Gastroesophageal sphincter (tissue), 4 donors: ENCODE measurements at regions not wholly inside any gene's neighbourhood (a gene's known extent, or its start where the extent isn't known, plus 50 kb on each side); places are given as distances from the start of the nearest gene placed in this dataset.

Experiments used
- ATAC-seq: fragments of 150-250 bp; one replicate; pipeline ENCODE4 v1.9.1; 2016; ENCODE audit warnings: mild to moderate bottlenecking, moderate library complexity
- H3K27ac ChIP-seq, 4 donors: fragments of 200-600 bp; sonication (generic) in 3 of 4; 1 replicate in 3 of 4; 2 replicates in 1 of 4; pipeline ENCODE4 v1.5.1; 2016 to 2019
- H3K27me3 ChIP-seq: fragments of 200-600 bp; sonication (generic); one replicate; pipeline ENCODE4 v1.5.1; 2019
- H3K36me3 ChIP-seq, 2 donors: fragments of 200-600 bp; sonication (generic); one replicate each; pipeline ENCODE4 v1.5.1; 2019; ENCODE audit warnings: control low read depth in 1 of 2
- H3K4me1 ChIP-seq, 3 donors: fragments of 200-600 bp; sonication (generic); 1 replicate in 2 of 3; 2 replicates in 1 of 3; pipeline ENCODE4 v1.5.1; 2016 to 2019; ENCODE audit warnings: control low read depth in 2 of 3
- H3K4me3 ChIP-seq, 2 donors: fragments of 200-600 bp; sonication (generic); one replicate each; pipeline ENCODE4 v1.5.1; 2019; ENCODE audit warnings: mild to moderate bottlenecking in 1 of 2, moderate library complexity in 1 of 2
- H3K9me3 ChIP-seq, 3 donors: fragments of 200-600 bp; sonication (generic); one replicate each; pipeline ENCODE4 v1.5.1; 2017 to 2019; ENCODE audit warnings: control low read depth in 2 of 3
- CTCF ChIP-seq, 4 experiments: fragments of 200-600 bp in 2 of 4; fragments of 450-650 bp in 2 of 4; sonication (generic) in 1 of 4; IDR thresholded peaks; one replicate each; pipeline ENCODE4 v1.5.1; 2017 to 2019; ENCODE audit warnings: antibody characterized with exemption in 4 of 4, mild to moderate bottlenecking in 2 of 4, moderate library complexity in 2 of 4
- EP300 ChIP-seq: sonication (generic); formaldehyde crosslinking; IDR thresholded peaks from one replicate; pipeline ENCODE4 v1.6.1; 2017; ENCODE audit warnings: antibody characterized with exemption, mild to moderate bottlenecking
- POLR2A ChIP-seq, 2 donors: fragments of 450-650 bp; IDR thresholded peaks; one replicate each; pipeline ENCODE4 v1.6.1; 2017; ENCODE audit warnings: antibody characterized with exemption in 2 of 2, mild to moderate bottlenecking in 2 of 2, moderate library complexity in 1 of 2
- POLR2AphosphoS5 ChIP-seq: sonication (generic); formaldehyde crosslinking; IDR thresholded peaks from one replicate; pipeline ENCODE4 v1.6.1; 2017; ENCODE audit warnings: antibody characterized with exemption
- WGBS, 2 donors: methylation state at CpG; one replicate each; pipeline ENCODE4 v1.1.5; 2018; ENCODE audit warnings: low coverage in 1 of 2; 5-methylcytosine and 5-hydroxymethylcytosine counted together

- Histone ChIP-seq H3K36me3 (no peaks in the 10 kb centered on the region), H3K27me3 (no peaks in the 10 kb centered on the region), H3K4me3 (no peak overlapping the region), H3K9me3 (no peaks in the 10 kb centered on the region), H3K27ac (no peak overlapping the region), H3K4me1 (no peaks in the 10 kb centered on the region)
- TF ChIP-seq EP300 (no peak), POLR2A (IDR thresholded peaks at IDR 0.05) (no peak), CTCF (IDR thresholded peaks at IDR 0.05) (no peak), POLR2AphosphoS5 (no peak)
- WGBS, 2 donors, result 73% methylated on average over 1 of the region's 1 CpG; no CpG with 5 or more reads in 1 of the 2 donors
- ATAC-seq, result no peak
These were observed 598.4 kb upstream of the SOX9 start for GRCh38 chr17:71522383-71522782.

GRCh38 chr17:71527311-71527710, 593.5 kb upstream of the SOX9 start:
- WGBS, 2 donors, result 71 to 85% methylated on average over 6 of the region's 6 CpGs
- TF ChIP-seq EP300 (no peak), CTCF (IDR thresholded peaks at IDR 0.05) (no peak), POLR2AphosphoS5 (no peak), POLR2A (IDR thresholded peaks at IDR 0.05) (no peak)
- no peak for ATAC-seq
- no peaks in the 10 kb centered on the region for H3K9me3 ChIP-seq
- H3K4me1 ChIP-seq, result no peaks in the 10 kb centered on the region
- H3K27me3 ChIP-seq, result no peaks in the 10 kb centered on the region
- no peak overlapping the region for H3K27ac ChIP-seq
- no peak overlapping the region for H3K4me3 ChIP-seq
- H3K36me3 ChIP-seq, result no peaks in the 10 kb centered on the region

- ATAC-seq, result no peak
- TF ChIP-seq POLR2A (IDR thresholded peaks at IDR 0.05), result no peak
- TF ChIP-seq POLR2AphosphoS5, result no peak
- TF ChIP-seq EP300, result no peak
- TF ChIP-seq CTCF (IDR thresholded peaks at IDR 0.05), result no peak
- no peaks in the 10 kb centered on the region for H3K9me3 ChIP-seq
- no peaks in the 10 kb centered on the region for H3K27me3 ChIP-seq
- no peaks in the 10 kb centered on the region for H3K4me1 ChIP-seq
- no peak overlapping the region for H3K4me3 ChIP-seq
- H3K36me3 ChIP-seq, result no peaks in the 10 kb centered on the region
- no peak overlapping the region for H3K27ac ChIP-seq
These were observed 592.6 kb upstream of the SOX9 start for GRCh38 chr17:71528210-71528609.

- no peaks in the 10 kb centered on the region for H3K9me3 ChIP-seq
- WGBS, 2 donors, result 71 to 79% methylated on average over 2 of the region's 2 CpGs
- no peaks in the 10 kb centered on the region for H3K27me3 ChIP-seq
- no peak overlapping the region for H3K4me3 ChIP-seq
- H3K36me3 ChIP-seq, result no peaks in the 10 kb centered on the region
- TF ChIP-seq POLR2AphosphoS5 (no peak), POLR2A (IDR thresholded peaks at IDR 0.05) (no peak), CTCF (IDR thresholded peaks at IDR 0.05) (no peak), EP300 (no peak)
- no peak overlapping the region for H3K27ac ChIP-seq
- no peaks in the 10 kb centered on the region for H3K4me1 ChIP-seq
- ATAC-seq, result no peak
These were observed 590.6 kb upstream of the SOX9 start for GRCh38 chr17:71530248-71530647.

- H3K4me1 ChIP-seq, result no peaks in the 10 kb centered on the region
- H3K27me3 ChIP-seq, result no peaks in the 10 kb centered on the region
- H3K36me3 ChIP-seq, result no peaks in the 10 kb centered on the region
- ATAC-seq, result no peak
- H3K9me3 ChIP-seq, result no peaks in the 10 kb centered on the region
- no peak overlapping the region for H3K4me3 ChIP-seq
- no peak for TF ChIP-seq POLR2A (IDR thresholded peaks at IDR 0.05)
- no peak for TF ChIP-seq CTCF (IDR thresholded peaks at IDR 0.05)
- TF ChIP-seq POLR2AphosphoS5, result no peak
- TF ChIP-seq EP300, result no peak
- 18 to 71% methylated on average over 3 of the region's 3 CpGs for WGBS, 2 donors
- no peak overlapping the region for H3K27ac ChIP-seq
These were observed 585.5 kb upstream of the SOX9 start for GRCh38 chr17:71535321-71535720.
